GM12878 (cell line): ENCODE measurements at regions not wholly inside any gene's neighbourhood (a gene's known extent, or its start where the extent isn't known, plus 50 kb on each side); places are given as distances from the start of the nearest gene placed in this dataset.

Experiments
- ATAC-seq: fragments of 200-7000 bp; cut with Tn5 transposase; 3 replicates; pipeline ENCODE4 v1.9.1; 2020; ENCODE audit warnings: mild to moderate bottlenecking, moderate library complexity
- BruUV-seq: library from RNA; stranded (reverse); fragments of 400-500 nt; replicated peaks from 2 replicates; lab custom pipeline; 2021; lab: Mats Ljungman, UMichigan
- CTCF ChIA-PET: fragments of 300-600 bp; sonication (Branson Sonifier 250); formaldehyde crosslinking; extraction: SDS; loops from one replicate; lab custom pipeline; 2021; ENCODE audit warnings: inconsistent platforms; lab: Yijun Ruan, JAX
- POLR2A ChIA-PET: fragments of 350-600 bp; formaldehyde crosslinking; extraction: SDS; loops from one replicate; lab custom pipeline; 2021; ENCODE audit warnings: inconsistent platforms; lab: Charles Lee
- RAD21 ChIA-PET: fragments of 300-600 bp; sonication (Branson Sonifier 250); formaldehyde crosslinking; loops from one replicate; lab custom pipeline; 2023; ENCODE audit warnings: antibody characterized with exemption; ENCODE audit not compliant: unreplicated experiment; lab: Charles Lee
- SMC1A ChIA-PET: fragments of 300-600 bp; sonication (Branson Sonifier 250); formaldehyde crosslinking; loops from one replicate; lab custom pipeline; 2023; ENCODE audit not compliant: unreplicated experiment, uncharacterized antibody; lab: Charles Lee
- DNase-seq: peaks from one replicate; pipeline ENCODE4 v3.0.0-alpha.2; 2011; ENCODE audit warnings: low read depth, low spot score
- FAIRE-seq: peaks from 3 replicates; lab custom pipeline; 2011; peaks lifted over from hg19 to GRCh38; lab: Jason Lieb, UNC
- H2AFZ ChIP-seq: 2 replicates; pipeline ENCODE4 v1.6.0; 2011; ENCODE audit warnings: low read depth, low read length, control low read depth; ENCODE audit not compliant: control insufficient read depth
- H3K27ac ChIP-seq: 2 replicates; pipeline ENCODE4 v1.5.1; 2011; ENCODE audit warnings: control low read depth; ENCODE audit not compliant: control insufficient read depth, insufficient read depth
- H3K27me3 ChIP-seq, 2 experiments: replicated peaks in 1 of 2; 2 replicates each; pipeline versions ENCODE4 v1.6.0 to v1.6.1; 2011; ENCODE audit warnings: low read length in 1 of 2; ENCODE audit not compliant: control insufficient read depth in 2 of 2, insufficient read depth in 2 of 2
- H3K36me3 ChIP-seq, 2 experiments: 2 replicates each; pipeline ENCODE4 v1.5.1; 2011; ENCODE audit warnings: low read length in 1 of 2; ENCODE audit not compliant: control insufficient read depth in 2 of 2, insufficient read depth in 2 of 2
- H3K4me1 ChIP-seq: 2 replicates; pipeline ENCODE4 v1.6.1; 2011; ENCODE audit warnings: mild to moderate bottlenecking, low read length, moderate library complexity, mixed read lengths; ENCODE audit not compliant: control insufficient read depth, insufficient read depth
- H3K4me2 ChIP-seq: 2 replicates; pipeline ENCODE4 v1.6.0; 2011; ENCODE audit warnings: control low read depth; ENCODE audit not compliant: control insufficient read depth, insufficient read depth
- H3K4me3 ChIP-seq: fragments of 200-600 bp; sonication (generic); 2 replicates; pipeline ENCODE4 v1.5.1; 2016
- H3K79me2 ChIP-seq: 2 replicates; pipeline ENCODE4 v1.6.0; 2011; ENCODE audit warnings: low read length; ENCODE audit not compliant: control insufficient read depth, insufficient read depth
- H3K9ac ChIP-seq: 2 replicates; pipeline ENCODE4 v1.8.0; 2011; ENCODE audit warnings: low read length, control low read depth, mixed read lengths; ENCODE audit not compliant: control insufficient read depth, insufficient read depth
- H3K9me3 ChIP-seq: replicated peaks from 3 replicates; pipeline ENCODE4 v1.5.1; 2011; ENCODE audit warnings: mild to moderate bottlenecking, low read length; ENCODE audit not compliant: control insufficient read depth, insufficient read depth
- H4K20me1 ChIP-seq: 2 replicates; pipeline ENCODE4 v1.6.0; 2011; ENCODE audit not compliant: control insufficient read depth, insufficient read depth
- BACH1 ChIP-seq: fragments of 450-650 bp; IDR thresholded peaks from 2 replicates; pipeline ENCODE4 v1.6.1; 2017; ENCODE audit warnings: mild to moderate bottlenecking, borderline replicate concordance
- CHD1 ChIP-seq: IDR thresholded peaks from 2 replicates; pipeline ENCODE4 v1.6.1; 2012; ENCODE audit warnings: low read depth, low read length, improper control_type of control experiment
- FOXM1 ChIP-seq: IDR thresholded peaks from 2 replicates; pipeline ENCODE4 v1.6.1; 2012; ENCODE audit warnings: low read depth, mild to moderate bottlenecking, inconsistent platforms, low read length, moderate library complexity
- JUNB ChIP-seq: IDR thresholded peaks from 2 replicates; pipeline ENCODE4 v1.6.1; 2016; ENCODE audit warnings: antibody characterized with exemption, mild to moderate bottlenecking
- KDM1A ChIP-seq: fragments of 200-600 bp; sonication (generic); IDR thresholded peaks from 2 replicates; pipeline ENCODE4 v1.6.1; 2016; ENCODE audit warnings: borderline replicate concordance
- PML ChIP-seq: IDR thresholded peaks from 2 replicates; pipeline ENCODE4 v1.6.1; 2012; ENCODE audit warnings: low read length, inconsistent platforms
- RELA ChIP-seq: fragments of 450-650 bp; IDR thresholded peaks from 2 replicates; pipeline ENCODE4 v1.8.0; 2014; ENCODE audit warnings: borderline replicate concordance; ENCODE audit not compliant: partially characterized antibody
- RELB ChIP-seq: fragments of 450-650 bp; IDR thresholded peaks from 2 replicates; pipeline ENCODE4 v1.6.1; 2017; ENCODE audit warnings: low read depth, mild to moderate bottlenecking, moderate library complexity
- RUNX3 ChIP-seq: IDR thresholded peaks from 2 replicates; pipeline ENCODE4 v1.6.1; 2012; ENCODE audit warnings: low read length, inconsistent platforms
- SIX5 ChIP-seq: IDR thresholded peaks from 2 replicates; pipeline ENCODE4 v1.6.1; 2011; ENCODE audit warnings: mild to moderate bottlenecking, low read depth, low read length, moderate library complexity; ENCODE audit not compliant: severe bottlenecking
- SKIL ChIP-seq: fragments of 450-650 bp; IDR thresholded peaks from 2 replicates; pipeline ENCODE4 v1.6.1; 2017; ENCODE audit warnings: mild to moderate bottlenecking, low read depth, inconsistent platforms; ENCODE audit not compliant: poor library complexity, severe bottlenecking
- SMARCA5 ChIP-seq: fragments of 450-650 bp; IDR thresholded peaks from 2 replicates; pipeline ENCODE4 v1.6.1; 2017; ENCODE audit warnings: mild to moderate bottlenecking
- SMC3 ChIP-seq: IDR thresholded peaks from 2 replicates; pipeline ENCODE4 v1.6.1; 2011; ENCODE audit warnings: low read length, improper control_type of control experiment, borderline replicate concordance
- SPI1 ChIP-seq: IDR thresholded peaks from 2 replicates; pipeline ENCODE4 v1.6.1; 2011; ENCODE audit warnings: low read depth, mild to moderate bottlenecking, low read length, moderate library complexity, borderline replicate concordance; ENCODE audit not compliant: insufficient read depth
- SREBF2 ChIP-seq: IDR thresholded peaks from 2 replicates; pipeline ENCODE4 v1.6.1; 2012; ENCODE audit warnings: mild to moderate bottlenecking, low read length
- TCF7 ChIP-seq: IDR thresholded peaks from 2 replicates; pipeline ENCODE4 v1.6.1; 2014; ENCODE audit warnings: antibody characterized with exemption, borderline replicate concordance
- USF2 ChIP-seq: IDR thresholded peaks from 2 replicates; pipeline ENCODE4 v1.6.1; 2011; ENCODE audit warnings: low read depth, low read length, improper control_type of control experiment, borderline replicate concordance
- WGBS: methylation state at CpG from one replicate; pipeline ENCODE4 v1.1.6; 2016; ENCODE audit warnings: low lambda C conversion rate; ENCODE audit not compliant: insufficient replicate concordance, insufficient coverage; ENCODE audit errors: missing lambda C conversion rate; 5-methylcytosine and 5-hydroxymethylcytosine counted together
- in situ Hi-C: fragments of 300-500 bp; cut with MboI; formaldehyde crosslinking; loops from 9 replicates; pipeline ENCODE4 v1.14.3; 2018; ENCODE audit warnings: mixed read lengths
- intact Hi-C: fragments of 100-400 bp; cut with micrococcal nuclease; formaldehyde crosslinking; loops from one replicate; pipeline ENCODE4 v1.14.2; 2022; ENCODE audit not compliant: unreplicated experiment

- H3K36me3 ChIP-seq, result no peaks in the 10 kb centered on the region
- TF ChIP-seq SMARCA5, result no peak
- TF ChIP-seq RELA, result no peak
- no peak for TF ChIP-seq SPI1
- TF ChIP-seq TCF7, result no peak
- no peak for TF ChIP-seq SIX5
- no peak for TF ChIP-seq PML
- TF ChIP-seq RELB, result no peak
- TF ChIP-seq KDM1A, result no peak
- TF ChIP-seq USF2, result no peak
- no peak for TF ChIP-seq SREBF2
- TF ChIP-seq CHD1, result no peak
- TF ChIP-seq RUNX3, result no peak
- TF ChIP-seq BACH1, result no peak
- no peak for TF ChIP-seq JUNB
- TF ChIP-seq SMC3, result no peak
- no peak for TF ChIP-seq SKIL
- no peak for TF ChIP-seq FOXM1
- TF ChIP-seq, all 136 proteins: peak for 0
- no TSS peak for BruUV-seq
- SMC1A ChIA-PET, result interaction anchor here (0.7 to 1.3 kb wide), 4 partner anchors 24 to 260 kb away, joined by 3 read pairs; no protein-coding TSS in a partner anchor
- ATAC-seq (no peak), FAIRE-seq (no peak), DNase-seq (no peak)
- Histone ChIP-seq H4K20me1 (no peaks in the 10 kb centered on the region), H3K79me2 (no peaks in the 10 kb centered on the region), H3K4me3 (no peak overlapping the region), H3K4me2 (no peak overlapping the region), H2AFZ (no peak overlapping the region), H3K27me3 (no peaks in the 10 kb centered on the region; a peak in 1 of 4 replicates), H3K9me3 (no peaks in the 10 kb centered on the region), H3K27ac (no peak overlapping the region), H3K9ac (no peak overlapping the region), H3K4me1 (no peaks in the 10 kb centered on the region)
- intact Hi-C loops (no loop called here), in situ Hi-C loops (no loop called here)
- WGBS, result 0% methylated on average over 1 of the region's 1 CpG
- POLR2A ChIA-PET, result interaction anchor here (0.6 kb wide), 3 partner anchors 14 to 1097 kb away, joined by 4 to 8 read pairs (median 5); no protein-coding TSS in a partner anchor
- CTCF ChIA-PET, result interaction anchor here (1.0 kb wide), 2 partner anchors 35 to 305 kb away, joined by 3 read pairs; no protein-coding TSS in a partner anchor
- RAD21 ChIA-PET, result no interaction called here
Measured at GRCh38 chr2:101568969-101569368, 94.1 kb upstream of the RFX8 start.
